Cardiac muscle cell (in vitro differentiated cells and primary cell): ENCODE measurements at regions not wholly inside any gene's neighbourhood (a gene's known extent, or its start where the extent isn't known, plus 50 kb on each side); places are given as distances from the start of the nearest gene placed in this dataset.
A peak's percentile ranks its signal among the peaks of the same experiment; 100 is the strongest.

Experiments
- DNase-seq, 2 donors: peaks; one replicate each; pipeline versions ENCODE4 v3.0.0 to v3.0.0-alpha.2; 2010 to 2017; ENCODE audit warnings: low read depth in 1 of 2, low spot score in 1 of 2
- H3K27ac ChIP-seq: fragments of 200-600 bp; sonication (generic); 2 replicates; pipeline ENCODE4 v1.5.1; 2016
- H3K27me3 ChIP-seq: fragments of 200-600 bp; sonication (generic); 2 replicates; pipeline ENCODE4 v1.6.0; 2016; ENCODE audit warnings: control low read depth
- H3K36me3 ChIP-seq: fragments of 200-600 bp; sonication (generic); 2 replicates; pipeline ENCODE4 v1.5.1; 2016; ENCODE audit warnings: control low read depth
- H3K4me1 ChIP-seq: fragments of 200-600 bp; sonication (generic); 2 replicates; pipeline ENCODE4 v1.8.1; 2017; ENCODE audit warnings: low read depth, mild to moderate bottlenecking, mixed run types
- H3K4me3 ChIP-seq: fragments of 200-600 bp; sonication (generic); 2 replicates; pipeline ENCODE4 v1.5.1; 2016; ENCODE audit warnings: mild to moderate bottlenecking
- H3K9me3 ChIP-seq: fragments of 200-600 bp; sonication (generic); 2 replicates; pipeline ENCODE4 v1.5.1; 2017; ENCODE audit warnings: low read depth, mild to moderate bottlenecking, control low read depth
- CTCF ChIP-seq: IDR thresholded peaks from 2 replicates; pipeline ENCODE4 v1.5.1; 2012; ENCODE audit warnings: low read depth, mild to moderate bottlenecking, low read length

- H3K4me1 ChIP-seq = no peaks in the 10 kb centered on the region
- no peak for DNase-seq
- no peak overlapping the region for H3K4me3 ChIP-seq
- no peaks in the 10 kb centered on the region for H3K36me3 ChIP-seq
- no peak for TF ChIP-seq CTCF
- H3K27me3 ChIP-seq = no peaks in the 10 kb centered on the region
- H3K27ac ChIP-seq = no peak overlapping the region
- no peaks in the 10 kb centered on the region for H3K9me3 ChIP-seq
Measured at GRCh38 chr6:133004304-133004884, 190.0 kb downstream of the RPS12 start.

GRCh38 chr6:133012774-133013173 is 198.4 kb downstream of the RPS12 start:
- no peak for TF ChIP-seq CTCF
- H3K9me3 ChIP-seq = no peaks in the 10 kb centered on the region
- DNase-seq = no peak
- no peak overlapping the region for H3K27ac ChIP-seq
- H3K27me3 ChIP-seq = no peaks in the 10 kb centered on the region
- no peaks in the 10 kb centered on the region for H3K36me3 ChIP-seq
- no peak overlapping the region for H3K4me3 ChIP-seq
- H3K4me1 ChIP-seq = no peaks in the 10 kb centered on the region

GRCh38 chr6:133016631-133017030 is 202.3 kb downstream of the RPS12 start:
- DNase-seq = no peak
- no peak for TF ChIP-seq CTCF
- no peaks in the 10 kb centered on the region for H3K9me3 ChIP-seq
- no peak overlapping the region for H3K4me3 ChIP-seq
- no peaks in the 10 kb centered on the region for H3K27me3 ChIP-seq
- no peaks in the 10 kb centered on the region for H3K36me3 ChIP-seq
- no peaks in the 10 kb centered on the region for H3K4me1 ChIP-seq
- H3K27ac ChIP-seq = no peak overlapping the region

- H3K27ac ChIP-seq = no peak overlapping the region
- no peaks in the 10 kb centered on the region for H3K4me1 ChIP-seq
- DNase-seq = peak in 1 of 2 donors; percentile 25
- TF ChIP-seq CTCF = no peak
- no peaks in the 10 kb centered on the region for H3K9me3 ChIP-seq
- no peaks in the 10 kb centered on the region for H3K36me3 ChIP-seq
- H3K4me3 ChIP-seq = no peak overlapping the region
- H3K27me3 ChIP-seq = no peaks in the 10 kb centered on the region
Measured at GRCh38 chr6:133017581-133017980, 203.2 kb downstream of the RPS12 start.

- TF ChIP-seq CTCF = no peak
- H3K27me3 ChIP-seq = no peaks in the 10 kb centered on the region
- no peak for DNase-seq
- no peaks in the 10 kb centered on the region for H3K9me3 ChIP-seq
- H3K27ac ChIP-seq = no peak overlapping the region
- H3K4me1 ChIP-seq = no peaks in the 10 kb centered on the region
- no peak overlapping the region for H3K4me3 ChIP-seq
- H3K36me3 ChIP-seq = no peaks in the 10 kb centered on the region
Measured at GRCh38 chr6:133026705-133027104, 212.3 kb downstream of the RPS12 start.

- Histone ChIP-seq H3K36me3 (no peaks in the 10 kb centered on the region), H3K4me3 (no peak overlapping the region), H3K27me3 (no peaks in the 10 kb centered on the region), H3K4me1 (no peaks in the 10 kb centered on the region), H3K27ac (no peak overlapping the region), H3K9me3 (no peaks in the 10 kb centered on the region)
- DNase-seq = no peak
- TF ChIP-seq CTCF = no peak
Measured at GRCh38 chr6:133033263-133033662, 207.9 kb upstream of the EYA4 start.
